ENCODE measurements at regions not wholly inside any gene's neighbourhood (a gene's known extent, or its start where the extent isn't known, plus 50 kb on each side); places are given as distances from the start of the nearest gene placed in this dataset.

- Histone ChIP-seq H3K27me3 (ENCODE audit: control insufficient read depth in 2 of 2, insufficient read depth in 2 of 2, low read length in 2 of 2) (no peaks in the 10 kb centered on the region), H3K4me1 (ENCODE audit: control insufficient read depth, extremely low read depth, insufficient read depth, low read length) (no peaks in the 10 kb centered on the region), H3K9me1 (replicated peaks; ENCODE audit: control insufficient read depth, extremely low read depth, insufficient read depth, low read length) (no peaks in the 10 kb centered on the region), H3K9ac (replicated peaks; ENCODE audit: extremely low read depth, insufficient read depth, low read length) (no peak overlapping the region), H3K79me2 (ENCODE audit: control insufficient read depth, insufficient read depth, low read length) (no peaks in the 10 kb centered on the region), H3K9me3 (replicated peaks; ENCODE audit: control insufficient read depth, insufficient read depth, low read length) (no peaks in the 10 kb centered on the region), H3K4me2 (ENCODE audit: insufficient read depth, low read length) (no peak overlapping the region), H3K27ac (ENCODE audit: insufficient read depth, low read depth, low read length) (no peak overlapping the region), H3K4me3 (replicated peaks in 1 of 3; ENCODE audit: insufficient read depth in 1 of 3, low read depth in 1 of 3, low read length in 3 of 3) (no peak overlapping the region), H2AFZ (ENCODE audit: low read depth, low read length) (no peak overlapping the region), H4K20me1 (replicated peaks; ENCODE audit: control insufficient read depth, extremely low read depth, insufficient read depth, low read length) (no peaks in the 10 kb centered on the region), H3K36me3 (ENCODE audit: control insufficient read depth in 2 of 2, extremely low read depth in 1 of 2, insufficient read depth in 2 of 2, low read length in 2 of 2) (no peaks in the 10 kb centered on the region)
- no TSS peak for BruUV-seq (replicated peaks)
- CTCF ChIA-PET, result no interaction called here
- dilution Hi-C loops (cut with MboI; ENCODE audit: extremely low pct_ligation_motif_present, low sequenced_read_pairs) (no loop called here), intact Hi-C loops (cut with micrococcal nuclease) (no loop called here)
- POLR2A ChIA-PET, result no interaction called here
- TF ChIP-seq, protein P1, sequence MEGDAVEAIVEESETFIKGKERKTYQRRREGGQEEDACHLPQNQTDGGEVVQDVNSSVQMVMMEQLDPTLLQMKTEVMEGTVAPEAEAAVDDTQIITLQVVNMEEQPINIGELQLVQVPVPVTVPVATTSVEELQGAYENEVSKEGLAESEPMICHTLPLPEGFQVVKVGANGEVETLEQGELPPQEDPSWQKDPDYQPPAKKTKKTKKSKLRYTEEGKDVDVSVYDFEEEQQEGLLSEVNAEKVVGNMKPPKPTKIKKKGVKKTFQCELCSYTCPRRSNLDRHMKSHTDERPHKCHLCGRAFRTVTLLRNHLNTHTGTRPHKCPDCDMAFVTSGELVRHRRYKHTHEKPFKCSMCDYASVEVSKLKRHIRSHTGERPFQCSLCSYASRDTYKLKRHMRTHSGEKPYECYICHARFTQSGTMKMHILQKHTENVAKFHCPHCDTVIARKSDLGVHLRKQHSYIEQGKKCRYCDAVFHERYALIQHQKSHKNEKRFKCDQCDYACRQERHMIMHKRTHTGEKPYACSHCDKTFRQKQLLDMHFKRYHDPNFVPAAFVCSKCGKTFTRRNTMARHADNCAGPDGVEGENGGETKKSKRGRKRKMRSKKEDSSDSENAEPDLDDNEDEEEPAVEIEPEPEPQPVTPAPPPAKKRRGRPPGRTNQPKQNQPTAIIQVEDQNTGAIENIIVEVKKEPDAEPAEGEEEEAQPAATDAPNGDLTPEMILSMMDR (IDR thresholded peaks at IDR 0.05; ENCODE audit: extremely low read depth in 1 of 2, insufficient read depth in 1 of 2, low read depth in 1 of 2, low read length in 2 of 2), result no peak
- TF ChIP-seq MAX (IDR thresholded peaks at IDR 0.05; ENCODE audit: insufficient read depth, insufficient read length) (no peak), GATA2 (IDR thresholded peaks at IDR 0.05; ENCODE audit: insufficient read depth, insufficient read length, low read depth, low read length) (no peak), FOS (IDR thresholded peaks at IDR 0.05; ENCODE audit: borderline replicate concordance, insufficient read depth, low read length) (no peak), MYC (IDR thresholded peaks at IDR 0.05; ENCODE audit: low read depth, low read length) (no peak), POLR2AphosphoS5 (IDR thresholded peaks at IDR 0.05; ENCODE audit: insufficient read depth, low read depth, low read length) (no peak), EZH2 (IDR thresholded peaks at IDR 0.05; ENCODE audit: borderline replicate concordance, low read depth, low read length, severe bottlenecking) (no peak)
- DNase-seq (ENCODE audit: low read depth, low spot score), result no peak
- FAIRE-seq, result no peak
Observed at GRCh38 chr14:86897224-86897623, 1095.8 kb downstream of the GALC start.
